GM21360 (cell line): ENCODE measurements at regions not wholly inside any gene's neighbourhood (a gene's known extent, or its start where the extent isn't known, plus 50 kb on each side); places are given as distances from the start of the nearest gene placed in this dataset.

ENCODE experiments used
- ATAC-seq: cut with Tn5 transposase; IDR thresholded peaks from one replicate; pipeline ENCODE4 v1.9.1; 2021; ENCODE audit warnings: mild to moderate bottlenecking, moderate library complexity; ENCODE audit not compliant: unreplicated experiment

- ATAC-seq: no peak
These were observed 115.2 kb downstream of the OLFM4 start for GRCh38 chr13:53143757-53144339.

DNA sequence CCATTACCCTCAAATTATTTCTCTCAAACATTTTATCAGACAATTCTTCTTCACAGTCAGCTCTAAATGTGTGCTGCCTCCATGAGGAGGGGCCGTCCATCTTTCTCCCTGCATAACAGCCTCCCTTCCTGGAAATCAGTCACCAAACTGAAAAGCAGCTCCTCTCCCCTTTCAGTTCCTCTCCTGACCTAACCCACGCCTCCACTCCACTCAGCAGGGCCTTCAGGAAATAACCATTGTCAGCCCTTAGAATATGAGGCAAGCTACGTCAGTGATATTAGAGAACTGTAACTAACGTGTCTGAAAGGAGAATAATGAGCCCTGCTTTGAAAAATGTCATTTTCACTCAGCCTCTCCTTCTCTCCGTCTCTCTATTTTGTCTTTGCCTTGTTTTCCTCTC, 116.2 kb downstream of the OLFM4 start:
- peak; percentile 51 for ATAC-seq

- no peak for ATAC-seq
These were observed 122.0 kb downstream of the OLFM4 start for GRCh38 chr13:53150568-53150967.

DNA sequence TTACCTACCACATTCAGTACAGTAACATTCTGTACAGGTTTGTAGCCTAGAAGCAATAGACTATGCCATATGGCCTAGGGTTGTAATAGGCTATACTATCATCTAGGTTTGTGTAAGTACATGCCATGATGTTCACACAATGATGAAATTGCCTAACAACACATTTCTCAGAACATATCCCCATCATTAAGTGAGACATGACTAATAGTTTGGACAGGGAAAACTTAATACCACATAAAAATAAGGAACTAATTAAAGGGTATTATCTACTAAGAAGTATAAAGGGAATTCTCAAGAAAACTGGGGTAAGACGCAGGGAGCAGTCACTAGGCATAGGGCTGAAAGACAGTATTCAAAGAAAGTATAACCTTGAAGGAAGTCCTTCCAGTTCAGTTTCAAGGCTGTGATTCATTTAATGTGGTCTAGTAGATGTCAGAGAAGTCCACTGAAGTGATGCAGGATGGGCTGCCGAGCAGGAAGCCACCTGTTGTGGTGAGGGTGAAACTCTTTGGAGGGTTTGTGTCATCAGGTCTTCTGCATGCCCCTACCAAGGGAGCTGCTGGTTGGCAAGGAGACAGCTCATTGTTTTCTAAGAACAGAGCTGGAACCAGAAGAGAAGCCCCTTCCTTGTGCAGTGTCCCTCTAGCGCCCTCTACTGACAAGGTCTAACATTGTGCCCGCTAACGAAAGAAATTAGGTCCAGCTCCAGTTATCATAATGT, 122.9 kb downstream of the OLFM4 start:
- peak; percentile 97 for ATAC-seq

DNA sequence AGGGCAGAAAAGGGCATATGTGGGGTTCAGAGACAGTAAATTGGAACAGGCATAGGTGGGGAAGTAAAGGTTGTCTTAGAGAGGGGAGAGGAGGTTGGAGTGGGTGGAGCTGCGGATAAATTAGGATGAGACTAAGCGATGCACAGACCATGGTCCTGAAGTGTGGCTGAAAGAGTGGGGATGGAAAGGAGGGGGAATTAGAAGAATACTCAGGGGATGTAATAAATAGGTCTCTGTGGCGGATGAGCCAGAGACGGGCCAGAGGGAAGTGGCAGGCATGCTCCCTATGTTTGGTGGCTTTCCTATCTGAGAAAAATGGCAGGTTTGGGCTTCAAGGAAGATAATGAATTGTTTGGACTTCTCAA, 123.4 kb downstream of the OLFM4 start:
- ATAC-seq: no peak

DNA sequence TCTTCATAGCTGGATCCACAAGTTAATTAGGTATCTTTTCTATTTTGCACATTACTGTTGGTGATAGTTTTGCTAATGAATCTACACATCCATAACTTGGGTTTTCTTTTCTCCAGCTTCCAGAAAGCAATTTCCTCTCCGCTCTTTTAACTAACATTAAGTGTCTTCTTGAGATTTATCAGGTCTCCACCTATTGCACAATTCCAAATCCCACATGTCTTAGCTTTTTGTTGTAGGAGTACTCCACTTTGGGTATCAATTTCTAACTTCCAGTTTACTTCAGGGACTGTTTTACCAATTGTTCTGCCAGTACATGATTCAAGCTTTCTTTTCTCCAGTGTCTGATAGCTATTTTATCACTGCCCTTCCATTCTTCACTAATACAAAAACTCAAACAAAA, 129.6 kb downstream of the OLFM4 start:
- ATAC-seq: no peak

DNA sequence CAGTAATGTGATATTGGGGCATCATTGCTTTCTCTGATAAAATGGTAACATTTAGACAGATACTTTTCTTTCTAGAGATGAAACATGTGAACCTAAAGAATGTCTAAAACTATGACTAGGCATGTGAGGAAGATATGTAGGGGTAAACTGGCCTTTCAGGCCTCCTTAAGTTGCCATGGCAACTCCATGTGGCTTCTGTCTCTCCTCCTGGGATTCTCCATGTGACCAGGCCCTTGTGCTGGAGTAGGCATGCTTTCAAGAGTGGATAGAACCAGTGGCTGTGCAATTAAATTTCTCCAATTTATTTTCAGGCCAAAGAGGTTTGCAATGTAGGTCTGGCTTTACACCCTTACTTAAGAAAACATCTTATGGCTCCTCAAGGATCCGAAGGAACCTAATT, 130.8 kb downstream of the OLFM4 start:
- ATAC-seq: no peak

GRCh38 chr13:53160211-53160610, 131.6 kb downstream of the OLFM4 start:
- ATAC-seq: no peak

DNA sequence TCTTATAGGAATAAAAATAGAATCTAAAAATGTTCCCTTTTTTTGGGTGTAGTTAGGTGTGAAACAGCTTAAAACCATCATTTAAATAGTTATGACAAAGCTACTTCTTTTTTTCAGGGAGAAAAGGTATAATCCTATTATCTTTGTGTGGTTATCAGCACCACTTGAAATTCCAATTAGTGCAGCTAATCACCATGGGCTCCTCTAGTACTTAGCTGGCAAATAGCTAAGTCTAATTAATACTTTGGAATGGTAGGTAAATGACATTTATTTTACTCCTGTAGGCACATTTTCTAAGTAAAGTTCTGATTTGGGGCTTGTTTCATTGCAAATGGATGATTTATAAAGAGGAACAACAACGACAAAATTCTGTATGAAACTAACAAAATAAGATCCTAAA, 132.6 kb downstream of the OLFM4 start:
- no peak for ATAC-seq

GRCh38 chr13:53165261-53165660, 136.6 kb downstream of the OLFM4 start:
- no peak for ATAC-seq

DNA sequence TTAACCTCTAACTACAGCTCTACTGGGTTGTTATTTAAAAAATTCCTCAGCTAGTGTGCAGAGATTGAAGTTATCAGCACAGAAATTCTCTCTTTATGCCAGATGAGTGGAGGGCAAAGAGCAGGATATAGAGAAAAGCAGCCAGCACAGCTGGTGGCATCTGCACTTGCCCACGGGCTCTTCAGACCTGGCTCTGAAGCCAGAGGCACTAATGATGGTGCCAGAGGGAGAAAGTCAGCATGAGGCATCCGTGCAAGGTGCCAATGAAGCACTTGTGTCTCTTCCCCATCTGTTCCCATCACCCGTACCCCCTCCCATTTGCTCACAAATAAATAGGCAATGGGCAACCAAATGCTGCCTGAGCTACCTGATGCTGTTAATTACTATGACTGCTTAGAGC, 138.9 kb downstream of the OLFM4 start:
- no peak for ATAC-seq

DNA sequence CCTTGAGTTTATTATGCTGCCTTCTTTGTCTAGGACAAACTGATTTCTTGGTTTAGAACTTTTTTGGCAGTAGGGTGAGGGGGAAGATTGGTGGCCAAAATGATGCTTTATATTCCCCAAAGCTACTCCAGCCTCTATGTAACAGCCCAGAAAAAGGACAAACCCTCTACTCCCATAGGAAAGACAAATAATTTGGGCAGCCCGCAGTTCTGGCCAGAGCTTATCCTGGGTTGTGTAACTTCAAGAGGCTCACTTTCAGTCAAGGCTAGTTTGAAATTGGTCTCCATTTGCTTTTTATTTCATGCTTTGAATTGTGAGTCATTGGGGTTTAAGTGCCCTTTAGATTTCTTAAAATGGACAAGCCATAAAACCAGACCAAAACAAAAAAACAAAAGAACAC, 142.3 kb downstream of the OLFM4 start:
- no peak for ATAC-seq

DNA sequence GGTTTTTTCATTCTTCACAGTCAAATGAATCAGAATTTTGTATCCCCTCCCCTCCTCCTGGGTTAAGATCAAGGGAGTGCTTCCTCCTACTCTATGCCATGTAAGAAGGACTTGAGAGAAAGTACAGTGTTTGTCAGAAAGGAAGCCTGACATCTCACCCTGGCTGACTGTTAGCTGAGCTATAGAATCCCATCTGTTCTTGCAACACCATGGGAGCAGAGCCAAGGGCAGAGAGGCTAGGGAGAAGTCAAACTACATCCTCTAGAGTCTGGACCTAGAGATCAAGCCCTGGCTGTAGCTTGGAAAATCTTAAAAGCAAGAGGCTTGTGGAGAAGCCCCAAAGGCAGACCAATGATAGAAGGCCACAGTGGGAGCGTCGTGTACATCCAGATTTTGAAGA, 145.9 kb downstream of the OLFM4 start:
- ATAC-seq: no peak

- no peak for ATAC-seq
These were observed 152.1 kb downstream of the OLFM4 start for GRCh38 chr13:53180684-53181083.

DNA sequence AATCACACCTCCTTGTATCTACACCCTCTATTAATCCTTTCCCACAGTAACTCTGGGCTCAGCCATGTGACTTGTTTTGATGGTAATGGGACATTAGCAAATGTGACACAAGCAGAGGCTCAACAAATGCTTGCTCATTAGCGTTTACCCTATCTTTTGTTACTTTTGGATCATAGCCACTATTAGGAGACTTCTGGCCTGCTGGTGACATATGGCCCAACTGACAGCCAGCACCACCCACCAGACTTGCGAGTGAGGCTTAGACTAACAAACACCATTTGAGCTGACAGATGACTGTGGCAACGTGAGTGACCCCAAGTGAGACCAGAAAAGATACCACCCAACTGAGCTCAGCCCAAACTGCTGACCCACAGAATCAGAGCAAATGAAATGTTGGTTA, 154.1 kb downstream of the OLFM4 start:
- ATAC-seq: no peak

- ATAC-seq: no peak
These were observed 159.5 kb downstream of the OLFM4 start for GRCh38 chr13:53188120-53188519.

GRCh38 chr13:53189162-53189561, 160.5 kb downstream of the OLFM4 start:
- no peak for ATAC-seq

GRCh38 chr13:53191091-53191490, 162.5 kb downstream of the OLFM4 start:
- ATAC-seq: no peak

DNA sequence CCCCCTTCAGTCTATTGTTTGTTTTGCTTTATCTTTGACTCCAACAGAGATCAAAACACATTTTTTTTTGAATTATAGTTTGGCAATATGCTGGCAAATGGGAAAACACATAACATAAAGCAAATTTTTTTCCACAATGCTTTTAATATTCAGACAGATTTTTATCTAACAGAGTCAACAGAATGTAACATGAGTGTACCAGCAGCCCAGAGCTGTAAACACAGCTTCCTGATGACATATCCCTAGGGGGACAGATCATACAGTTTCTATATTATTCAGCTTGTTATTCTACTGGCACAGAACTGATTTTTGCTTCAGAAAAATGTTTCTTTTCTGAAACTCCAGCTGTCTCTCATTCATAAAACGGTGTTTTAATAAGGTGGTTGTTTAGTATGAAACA, 168.8 kb downstream of the OLFM4 start:
- no peak for ATAC-seq

DNA sequence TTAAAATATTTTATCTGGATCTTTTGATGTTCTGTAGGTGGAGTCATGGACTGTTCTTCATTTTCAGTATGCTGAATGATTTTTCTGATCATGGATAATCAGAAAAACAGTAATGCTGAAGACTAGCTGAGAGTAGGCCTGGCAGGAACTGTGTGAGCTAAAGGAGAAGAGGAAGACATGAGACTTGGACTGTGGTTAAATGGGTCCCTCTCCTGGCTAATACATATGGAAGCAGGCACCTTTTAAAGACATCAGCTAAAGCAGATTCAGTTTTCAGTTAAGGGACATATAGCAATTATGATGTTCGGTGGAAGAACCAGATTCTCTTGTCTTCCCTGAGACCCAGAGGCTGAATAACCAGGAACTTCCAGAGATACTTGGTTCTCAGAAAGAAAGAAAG, 169.4 kb downstream of the OLFM4 start:
- no peak for ATAC-seq

DNA sequence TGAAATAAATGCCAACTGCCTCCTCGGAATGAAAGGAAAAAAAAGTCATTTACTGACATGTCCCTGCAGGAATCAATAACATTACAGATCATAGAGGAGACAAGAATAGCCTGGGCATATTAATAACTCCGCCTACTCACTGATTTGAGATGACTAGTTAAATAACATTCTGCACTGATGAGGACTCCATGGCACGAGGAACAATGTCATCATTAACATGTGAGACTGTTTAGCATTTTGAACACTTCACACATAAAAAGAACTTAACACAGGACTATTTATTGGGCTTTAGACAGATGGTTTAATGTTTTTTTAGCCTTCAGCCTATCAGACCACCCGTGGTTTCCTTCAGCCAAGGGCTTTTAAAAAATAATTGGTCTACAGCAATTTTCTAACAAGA, 170.1 kb downstream of the OLFM4 start:
- no peak for ATAC-seq

GRCh38 chr13:53200075-53200474, 171.5 kb downstream of the OLFM4 start:
- no peak for ATAC-seq
